ENCODE measurements at regions not wholly inside any gene's neighbourhood (a gene's known extent, or its start where the extent isn't known, plus 50 kb on each side); places are given as distances from the start of the nearest gene placed in this dataset.

- DNase-seq (ENCODE audit: low read depth), result peak; percentile 35
- in situ Hi-C loops (cut with HindIII; ENCODE audit: low sequenced_read_pairs), result no loop called here
- no peak overlapping the region for H3K4me3 ChIP-seq (ENCODE audit: low read depth, low read length)
Measured at GRCh38 chr6:2396846-2397630, 151.6 kb upstream of the GMDS start.

GRCh38 chr6:2396042-2396657, 150.7 kb upstream of the GMDS start:
- TF ChIP-seq CTCF (IDR thresholded peaks at IDR 0.05; ENCODE audit: low read depth, low read length, missing control alignments), result no peak
- no peak overlapping the region for H3K4me3 ChIP-seq (ENCODE audit: low read depth, low read length)
- in situ Hi-C loops (cut with HindIII; ENCODE audit: low sequenced_read_pairs), result no loop called here
- DNase-seq (ENCODE audit: low read depth), result no peak

More at GRCh38 chr6:2396846-2397630, 151.6 kb upstream of the GMDS start:
- no peak for TF ChIP-seq CTCF (IDR thresholded peaks at IDR 0.05; ENCODE audit: low read depth, low read length, missing control alignments)

GRCh38 chr6:2388554-2389324, 143.3 kb upstream of the GMDS start:
- no peak for DNase-seq (ENCODE audit: low read depth)
- in situ Hi-C loops (cut with HindIII; ENCODE audit: low sequenced_read_pairs), result no loop called here
- no peak for TF ChIP-seq CTCF (IDR thresholded peaks at IDR 0.05; ENCODE audit: low read depth, low read length, missing control alignments)
- H3K4me3 ChIP-seq (ENCODE audit: low read depth, low read length), result no peak overlapping the region

- in situ Hi-C loops (cut with HindIII; ENCODE audit: low sequenced_read_pairs), result no loop called here
- no peak for TF ChIP-seq CTCF (IDR thresholded peaks at IDR 0.05; ENCODE audit: low read depth, low read length, missing control alignments)
- H3K4me3 ChIP-seq (ENCODE audit: low read depth, low read length), result no peak overlapping the region
- no peak for DNase-seq (ENCODE audit: low read depth)
Measured at GRCh38 chr6:2387445-2387844, 142.0 kb upstream of the GMDS start.

GRCh38 chr6:2385471-2385983, 140.1 kb upstream of the GMDS start:
- no peak for TF ChIP-seq CTCF (IDR thresholded peaks at IDR 0.05; ENCODE audit: low read depth, low read length, missing control alignments)
- no peak overlapping the region for H3K4me3 ChIP-seq (ENCODE audit: low read depth, low read length)
- DNase-seq (ENCODE audit: low read depth), result no peak
- in situ Hi-C loops (cut with HindIII; ENCODE audit: low sequenced_read_pairs), result no loop called here

- in situ Hi-C loops (cut with HindIII; ENCODE audit: low sequenced_read_pairs), result no loop called here
- H3K4me3 ChIP-seq (ENCODE audit: low read depth, low read length), result no peak overlapping the region
- TF ChIP-seq CTCF (IDR thresholded peaks at IDR 0.05; ENCODE audit: low read depth, low read length, missing control alignments), result no peak
- no peak for DNase-seq (ENCODE audit: low read depth)
Measured at GRCh38 chr6:2384528-2384927, 139.1 kb upstream of the GMDS start.

Measured in astrocyte of the cerebellum (primary cell).